Panc1 (cell line): ENCODE measurements at regions not wholly inside any gene's neighbourhood (a gene's known extent, or its start where the extent isn't known, plus 50 kb on each side); places are given as distances from the start of the nearest gene placed in this dataset.

Source experiments
- ATAC-seq: fragments of 200-7000 bp; cut with Tn5 transposase; 2 replicates; pipeline ENCODE4 v1.9.1; 2020; ENCODE audit warnings: mild to moderate bottlenecking, moderate library complexity
- BruUV-seq: library from RNA; stranded (reverse); fragments of 400-500 nt; replicated peaks from 2 replicates; lab custom pipeline; 2021; lab: Mats Ljungman, UMichigan
- CTCF ChIA-PET: fragments of 300-600 bp; sonication (Branson Sonifier 250); formaldehyde crosslinking; loops from one replicate; lab custom pipeline; 2022; ENCODE audit warnings: antibody characterized with exemption; lab: Charles Lee
- POLR2A ChIA-PET: fragments of 300-600 bp; sonication (Branson Sonifier 250); formaldehyde crosslinking; loops from one replicate; lab custom pipeline; 2022; ENCODE audit warnings: antibody characterized with exemption; lab: Charles Lee
- DNase-seq: peaks from one replicate; pipeline ENCODE4 v3.0.0-alpha.2; 2010; ENCODE audit warnings: low read depth, low spot score
- H3K27ac ChIP-seq: 2 replicates; pipeline ENCODE4 v1.5.1; 2011; ENCODE audit warnings: mild to moderate bottlenecking, low read length, inconsistent platforms
- H3K27me3 ChIP-seq: fragments of 200-500 bp; sonication (Bioruptor generic); 2 replicates; pipeline ENCODE4 v1.6.0; 2014; ENCODE audit warnings: low read length, inconsistent platforms; ENCODE audit not compliant: control insufficient read depth, insufficient read depth
- H3K36me3 ChIP-seq: fragments of 200-500 bp; sonication (Bioruptor generic); 2 replicates; pipeline ENCODE4 v1.5.1; 2014; ENCODE audit warnings: inconsistent platforms, mild to moderate bottlenecking, low read length, moderate library complexity; ENCODE audit not compliant: control insufficient read depth, insufficient read depth
- H3K4me1 ChIP-seq: 2 replicates; pipeline ENCODE4 v1.5.1; 2011; ENCODE audit warnings: inconsistent platforms, mild to moderate bottlenecking, low read length, moderate library complexity; ENCODE audit not compliant: control insufficient read depth, insufficient read depth
- H3K4me3 ChIP-seq, 2 experiments: 2 replicates each; pipeline ENCODE4 v1.5.1; 2011 to 2012; ENCODE audit warnings: low read depth in 2 of 2, low read length in 2 of 2, mild to moderate bottlenecking in 2 of 2, inconsistent platforms in 1 of 2, moderate library complexity in 1 of 2
- H3K9me3 ChIP-seq: fragments of 200-500 bp; sonication (Bioruptor generic); 2 replicates; pipeline ENCODE4 v1.5.1; 2014; ENCODE audit warnings: low read depth, mild to moderate bottlenecking, inconsistent platforms, low read length, moderate library complexity; ENCODE audit not compliant: control insufficient read depth, insufficient read depth
- POLR2AphosphoS5 ChIP-seq: IDR thresholded peaks from 2 replicates; pipeline ENCODE4 v1.6.1; 2012; ENCODE audit warnings: mild to moderate bottlenecking, low read depth, low read length, moderate library complexity
- REST ChIP-seq, 2 experiments: IDR thresholded peaks; 2 replicates each; pipeline ENCODE4 v1.6.1; 2011 to 2012; ENCODE audit warnings: low read depth in 2 of 2, control low read depth in 1 of 2, low read length in 1 of 2, mild to moderate bottlenecking in 1 of 2, moderate library complexity in 1 of 2; ENCODE audit not compliant: insufficient read depth in 1 of 2
- SIN3A ChIP-seq: IDR thresholded peaks from 2 replicates; pipeline ENCODE4 v1.6.1; 2012; ENCODE audit warnings: low read depth, mild to moderate bottlenecking, low read length, moderate library complexity, borderline replicate concordance; ENCODE audit not compliant: insufficient read depth
- TCF7L2 ChIP-seq: IDR thresholded peaks from 2 replicates; pipeline ENCODE4 v1.6.1; 2011; ENCODE audit warnings: mild to moderate bottlenecking, low read depth, low read length, inconsistent platforms
- in situ Hi-C: cut with HindIII; loops from 2 replicates; pipeline ENCODE4 v1.10.0; 2016; ENCODE audit warnings: low sequenced_read_pairs, low pct_unique_long_range_greater_than_20kb
- intact Hi-C: fragments of 100-400 bp; cut with micrococcal nuclease; formaldehyde crosslinking; loops from one replicate; pipeline ENCODE4 v1.10.0; 2022; ENCODE audit not compliant: unreplicated experiment
- TF ChIP-seq, protein P1 (sequence below): fragments of 450-650 bp; IDR thresholded peaks from 2 replicates; pipeline ENCODE4 v1.5.1; 2017; ENCODE audit warnings: mild to moderate bottlenecking

- Histone ChIP-seq H3K4me3 (no peak overlapping the region), H3K27me3 (no peaks in the 10 kb centered on the region), H3K9me3 (no peaks in the 10 kb centered on the region), H3K27ac (no peak overlapping the region), H3K36me3 (no peaks in the 10 kb centered on the region), H3K4me1 (no peaks in the 10 kb centered on the region)
- TF ChIP-seq, protein P1, sequence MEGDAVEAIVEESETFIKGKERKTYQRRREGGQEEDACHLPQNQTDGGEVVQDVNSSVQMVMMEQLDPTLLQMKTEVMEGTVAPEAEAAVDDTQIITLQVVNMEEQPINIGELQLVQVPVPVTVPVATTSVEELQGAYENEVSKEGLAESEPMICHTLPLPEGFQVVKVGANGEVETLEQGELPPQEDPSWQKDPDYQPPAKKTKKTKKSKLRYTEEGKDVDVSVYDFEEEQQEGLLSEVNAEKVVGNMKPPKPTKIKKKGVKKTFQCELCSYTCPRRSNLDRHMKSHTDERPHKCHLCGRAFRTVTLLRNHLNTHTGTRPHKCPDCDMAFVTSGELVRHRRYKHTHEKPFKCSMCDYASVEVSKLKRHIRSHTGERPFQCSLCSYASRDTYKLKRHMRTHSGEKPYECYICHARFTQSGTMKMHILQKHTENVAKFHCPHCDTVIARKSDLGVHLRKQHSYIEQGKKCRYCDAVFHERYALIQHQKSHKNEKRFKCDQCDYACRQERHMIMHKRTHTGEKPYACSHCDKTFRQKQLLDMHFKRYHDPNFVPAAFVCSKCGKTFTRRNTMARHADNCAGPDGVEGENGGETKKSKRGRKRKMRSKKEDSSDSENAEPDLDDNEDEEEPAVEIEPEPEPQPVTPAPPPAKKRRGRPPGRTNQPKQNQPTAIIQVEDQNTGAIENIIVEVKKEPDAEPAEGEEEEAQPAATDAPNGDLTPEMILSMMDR, result no peak
- TF ChIP-seq SIN3A (no peak), TCF7L2 (no peak), POLR2AphosphoS5 (no peak), REST (IDR thresholded peaks at IDR 0.05; ENCODE audit: insufficient read depth in 1 of 2, low read depth in 2 of 2, low read length in 1 of 2) (no peak)
- DNase-seq (no peak), ATAC-seq (no peak)
- ChIA-PET CTCF (no interaction called here), POLR2A (no interaction called here)
- intact Hi-C loops, result no loop called here
- no TSS peak for BruUV-seq
- in situ Hi-C loops, result no loop called here
Measured at GRCh38 chr4:14769993-14770392, 232.3 kb upstream of the CPEB2 start.

GRCh38 chr4:14771094-14771493 lies 231.2 kb upstream of the CPEB2 start:
- POLR2A ChIA-PET, result no interaction called here
- intact Hi-C loops, result no loop called here
- Histone ChIP-seq H3K4me1 (no peaks in the 10 kb centered on the region), H3K9me3 (no peaks in the 10 kb centered on the region), H3K27ac (no peak overlapping the region), H3K27me3 (no peaks in the 10 kb centered on the region), H3K4me3 (no peak overlapping the region), H3K36me3 (no peaks in the 10 kb centered on the region)
- BruUV-seq, result no TSS peak
- no peak for DNase-seq
- in situ Hi-C loops, result no loop called here
- no peak for ATAC-seq
- TF ChIP-seq REST (IDR thresholded peaks at IDR 0.05; ENCODE audit: insufficient read depth in 1 of 2, low read depth in 2 of 2, low read length in 1 of 2) (no peak), SIN3A (no peak), POLR2AphosphoS5 (no peak), TCF7L2 (no peak)
- TF ChIP-seq, protein P1, result no peak
- CTCF ChIA-PET, result no interaction called here
